ENCODE measurements at regions not wholly inside any gene's neighbourhood (a gene's known extent, or its start where the extent isn't known, plus 50 kb on each side); places are given as distances from the start of the nearest gene placed in this dataset.

- dilution Hi-C loops (cut with MboI; ENCODE audit: extremely low pct_ligation_motif_present, low sequenced_read_pairs) (no loop called here), intact Hi-C loops (cut with micrococcal nuclease) (no loop called here)
- Histone ChIP-seq H3K27ac (ENCODE audit: insufficient read depth, low read depth, low read length) (no peak overlapping the region), H3K79me2 (ENCODE audit: control insufficient read depth, insufficient read depth, low read length) (no peaks in the 10 kb centered on the region), H3K9me1 (replicated peaks; ENCODE audit: control insufficient read depth, extremely low read depth, insufficient read depth, low read length) (no peaks in the 10 kb centered on the region), H3K9me3 (replicated peaks; ENCODE audit: control insufficient read depth, insufficient read depth, low read length) (no peaks in the 10 kb centered on the region), H3K27me3 (ENCODE audit: control insufficient read depth in 2 of 2, insufficient read depth in 2 of 2, low read length in 2 of 2) (no peaks in the 10 kb centered on the region), H3K36me3 (ENCODE audit: control insufficient read depth in 2 of 2, extremely low read depth in 1 of 2, insufficient read depth in 2 of 2, low read length in 2 of 2) (peaks cover 0 to 16% of the 10 kb centered on the region in 2 experiments), H2AFZ (ENCODE audit: low read depth, low read length) (no peak overlapping the region), H3K9ac (replicated peaks; ENCODE audit: extremely low read depth, insufficient read depth, low read length) (no peak overlapping the region), H3K4me1 (ENCODE audit: control insufficient read depth, extremely low read depth, insufficient read depth, low read length) (no peaks in the 10 kb centered on the region), H3K4me2 (ENCODE audit: insufficient read depth, low read length) (no peak overlapping the region), H3K4me3 (replicated peaks in 1 of 3; ENCODE audit: insufficient read depth in 1 of 3, low read depth in 1 of 3, low read length in 3 of 3) (no peak overlapping the region), H4K20me1 (replicated peaks; ENCODE audit: control insufficient read depth, extremely low read depth, insufficient read depth, low read length) (no peaks in the 10 kb centered on the region)
- no peak for DNase-seq (ENCODE audit: low read depth, low spot score)
- FAIRE-seq: no peak
- TF ChIP-seq POLR2AphosphoS5 (IDR thresholded peaks at IDR 0.05; ENCODE audit: insufficient read depth, low read depth, low read length) (no peak), POLR2A (IDR thresholded peaks at IDR 0.05; ENCODE audit: low read depth, low read length) (no peak), JUN (IDR thresholded peaks at IDR 0.05; ENCODE audit: borderline replicate concordance, insufficient read depth, insufficient read length, low read depth) (no peak), CTCF (IDR thresholded peaks at IDR 0.05; ENCODE audit: extremely low read depth in 1 of 2, insufficient read depth in 1 of 2, low read depth in 1 of 2, low read length in 2 of 2) (no peak), EZH2 (IDR thresholded peaks at IDR 0.05; ENCODE audit: borderline replicate concordance, low read depth, low read length, severe bottlenecking) (no peak), MYC (IDR thresholded peaks at IDR 0.05; ENCODE audit: low read depth, low read length) (no peak), MAX (IDR thresholded peaks at IDR 0.05; ENCODE audit: insufficient read depth, insufficient read length) (no peak), FOS (IDR thresholded peaks at IDR 0.05; ENCODE audit: borderline replicate concordance, insufficient read depth, low read length) (no peak), GATA2 (IDR thresholded peaks at IDR 0.05; ENCODE audit: insufficient read depth, insufficient read length, low read depth, low read length) (no peak)
- POLR2A ChIA-PET: no interaction called here
- CTCF ChIA-PET: no interaction called here
- BruUV-seq (replicated peaks): no TSS peak
Observed at GRCh38 chr14:101037021-101037817, 133.7 kb upstream of the RTL1 start.

Measured in endothelial cell of umbilical vein (primary cell).